ENCODE measurements at regions not wholly inside any gene's neighbourhood (a gene's known extent, or its start where the extent isn't known, plus 50 kb on each side); places are given as distances from the start of the nearest gene placed in this dataset.

DNA sequence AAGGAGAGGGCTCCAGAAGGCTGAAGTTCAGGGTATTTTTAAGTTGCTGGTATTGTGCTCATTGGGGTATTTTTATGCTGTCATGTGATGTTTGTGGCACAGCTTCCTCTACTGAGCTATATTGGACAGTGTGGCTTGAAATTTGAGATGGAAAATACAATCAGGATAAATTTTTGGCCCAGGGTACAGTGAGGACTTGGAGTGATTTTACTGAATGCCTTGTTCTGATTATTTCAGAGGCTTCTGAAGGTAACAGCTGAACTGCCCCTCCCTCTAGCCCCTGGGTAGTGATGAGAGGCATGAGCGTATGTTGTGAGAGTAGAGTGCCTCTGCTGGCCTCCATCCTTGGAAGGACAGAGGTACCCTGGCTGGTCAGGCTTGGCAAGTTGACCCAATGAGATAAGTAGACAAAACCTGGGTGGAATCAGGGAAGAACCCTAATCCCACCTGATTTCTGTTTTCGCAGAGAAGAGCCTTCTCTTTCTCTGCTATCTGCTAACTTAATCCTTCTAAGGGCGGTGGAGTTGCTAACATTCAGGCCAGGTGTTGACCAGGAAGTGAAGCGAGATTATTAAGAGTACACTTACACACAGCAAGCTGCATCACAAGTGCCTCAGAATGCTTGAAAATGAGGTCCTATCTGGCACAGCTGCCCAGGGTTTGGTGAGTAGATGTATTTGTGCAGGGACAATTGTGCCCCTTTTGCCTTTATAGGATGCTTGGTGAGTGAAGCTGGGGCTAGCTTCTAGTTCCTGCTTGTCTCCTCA lies 98.1 kb upstream of the CLSTN2 start:
- no peak overlapping the region for H3K9ac ChIP-seq (ENCODE audit: insufficient read length, low read depth)
- H3K4me1 ChIP-seq (ENCODE audit: insufficient read depth, insufficient read length) = peaks cover 5% of the 10 kb centered on the region
- H3K4me3 ChIP-seq (ENCODE audit: insufficient read length, low read depth) = no peak overlapping the region
- no peak for DNase-seq (ENCODE audit: low read depth, low spot score)
- peaks cover 4% of the 10 kb centered on the region for H3K27me3 ChIP-seq (ENCODE audit: insufficient read depth, insufficient read length)
- TF ChIP-seq SUZ12 (IDR thresholded peaks at IDR 0.05; ENCODE audit: extremely low read depth, insufficient read depth, insufficient read length) (no peak), ZNF274 (IDR thresholded peaks at IDR 0.05; ENCODE audit: low read depth, low read length) (no peak), YY1 (IDR thresholded peaks at IDR 0.05; ENCODE audit: insufficient read depth, insufficient read length) (no peak)
- no peaks in the 10 kb centered on the region for H3K9me3 ChIP-seq (ENCODE audit: insufficient read depth, low read length)
- H3K36me3 ChIP-seq (ENCODE audit: insufficient read depth, insufficient read length, low read length) = no peaks in the 10 kb centered on the region

DNA sequence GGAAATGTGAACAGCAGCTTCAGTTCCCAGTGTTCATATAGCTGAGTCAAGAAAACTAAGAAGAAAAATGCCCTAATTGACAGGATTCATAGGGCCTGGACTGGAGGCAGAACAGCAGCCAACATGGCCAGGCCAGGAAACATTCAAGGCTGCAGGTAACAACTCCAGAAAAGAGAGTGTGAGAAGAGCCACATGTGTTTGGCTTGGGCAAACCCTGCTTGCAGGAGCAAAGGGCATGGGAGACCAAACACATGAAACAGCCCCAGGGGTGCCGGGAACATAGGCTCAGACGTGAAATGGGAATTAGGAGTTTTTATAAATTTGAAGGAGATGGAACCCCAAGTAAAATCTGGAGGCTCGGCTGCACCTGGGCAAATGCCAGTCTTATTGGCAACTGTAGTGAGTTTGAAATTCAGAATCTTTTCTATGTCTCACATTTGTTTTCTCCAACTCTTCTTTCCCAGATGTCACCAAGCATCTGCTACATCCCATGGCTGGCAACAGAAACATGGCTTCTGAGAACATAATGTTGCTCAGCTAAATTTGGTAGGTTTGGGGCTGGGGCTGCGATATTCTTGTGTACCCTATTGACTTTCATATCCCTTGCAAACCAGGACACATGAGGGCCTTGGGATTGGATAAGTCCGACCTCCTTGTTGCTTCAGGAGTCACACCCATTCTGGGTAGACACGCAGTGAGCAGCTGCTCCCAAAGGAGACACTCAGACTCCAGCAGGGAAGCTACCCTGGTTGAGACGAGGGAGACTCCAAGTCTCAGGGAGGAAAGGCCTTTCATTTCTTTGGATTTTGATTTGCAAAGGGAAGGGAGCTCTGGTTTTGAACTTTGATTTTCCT lies 98.9 kb upstream of the CLSTN2 start:
- H3K9me3 ChIP-seq (ENCODE audit: insufficient read depth, low read length) = no peaks in the 10 kb centered on the region
- TF ChIP-seq SUZ12 (IDR thresholded peaks at IDR 0.05; ENCODE audit: extremely low read depth, insufficient read depth, insufficient read length) (no peak), ZNF274 (IDR thresholded peaks at IDR 0.05; ENCODE audit: low read depth, low read length) (no peak), YY1 (IDR thresholded peaks at IDR 0.05; ENCODE audit: insufficient read depth, insufficient read length) (no peak)
- H3K4me1 ChIP-seq (ENCODE audit: insufficient read depth, insufficient read length) = peaks cover 5% of the 10 kb centered on the region
- no peak overlapping the region for H3K9ac ChIP-seq (ENCODE audit: insufficient read length, low read depth)
- H3K4me3 ChIP-seq (ENCODE audit: insufficient read length, low read depth) = no peak overlapping the region
- no peaks in the 10 kb centered on the region for H3K36me3 ChIP-seq (ENCODE audit: insufficient read depth, insufficient read length, low read length)
- H3K27me3 ChIP-seq (ENCODE audit: insufficient read depth, insufficient read length) = peaks cover 4% of the 10 kb centered on the region
- no peak for DNase-seq (ENCODE audit: low read depth, low spot score)

DNA sequence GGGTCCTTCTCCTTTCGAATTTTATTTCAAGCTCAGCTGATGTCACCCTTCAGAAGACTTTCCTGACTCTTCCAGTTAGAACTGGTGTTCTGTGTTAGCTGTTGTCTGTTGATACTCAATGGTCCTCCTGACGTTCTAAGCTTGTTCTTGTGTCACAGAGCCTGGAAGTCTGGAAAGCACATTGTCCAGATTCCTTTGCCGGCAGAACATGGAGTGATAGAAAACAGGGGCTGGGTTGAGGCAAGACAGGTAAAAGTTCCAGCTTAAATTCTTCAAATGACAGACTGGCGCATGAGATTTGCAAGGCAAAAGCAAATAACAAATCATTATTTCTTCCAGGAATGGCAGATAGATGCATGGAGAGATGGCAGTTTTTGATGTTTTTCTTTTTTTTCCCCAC lies 102.0 kb upstream of the CLSTN2 start:
- Histone ChIP-seq H3K9me3 (ENCODE audit: insufficient read depth, low read length) (no peaks in the 10 kb centered on the region), H3K4me1 (ENCODE audit: insufficient read depth, insufficient read length) (no peaks in the 10 kb centered on the region), H3K4me3 (ENCODE audit: insufficient read length, low read depth) (no peak overlapping the region), H3K27me3 (ENCODE audit: insufficient read depth, insufficient read length) (peaks cover 4% of the 10 kb centered on the region), H3K9ac (ENCODE audit: insufficient read length, low read depth) (no peak overlapping the region), H3K36me3 (ENCODE audit: insufficient read depth, insufficient read length, low read length) (no peaks in the 10 kb centered on the region)
- TF ChIP-seq YY1 (IDR thresholded peaks at IDR 0.05; ENCODE audit: insufficient read depth, insufficient read length) (no peak), ZNF274 (IDR thresholded peaks at IDR 0.05; ENCODE audit: low read depth, low read length) (no peak), SUZ12 (IDR thresholded peaks at IDR 0.05; ENCODE audit: extremely low read depth, insufficient read depth, insufficient read length) (no peak)
- no peak for DNase-seq (ENCODE audit: low read depth, low spot score)

DNA sequence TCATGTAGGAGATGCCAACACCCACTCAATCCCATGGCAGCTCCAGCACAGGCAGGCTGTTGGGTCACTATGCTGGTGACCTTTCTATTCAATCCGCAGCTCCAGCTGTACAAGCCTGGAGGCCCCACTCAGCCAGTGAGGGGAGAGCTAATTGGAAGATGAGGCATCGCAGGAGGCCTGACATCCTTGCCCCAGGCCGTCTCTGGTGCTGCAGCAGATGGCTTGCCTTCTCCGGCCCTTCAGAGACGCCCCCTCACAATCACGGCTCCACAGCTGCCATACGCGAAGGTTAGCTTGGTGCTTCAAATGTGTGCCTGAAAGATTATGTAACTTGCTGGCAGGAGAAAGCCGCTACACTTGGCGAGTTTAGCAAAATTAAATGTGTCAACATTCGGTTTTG lies 104.2 kb upstream of the CLSTN2 start:
- Histone ChIP-seq H3K4me1 (ENCODE audit: insufficient read depth, insufficient read length) (no peaks in the 10 kb centered on the region), H3K4me3 (ENCODE audit: insufficient read length, low read depth) (no peak overlapping the region), H3K9ac (ENCODE audit: insufficient read length, low read depth) (no peak overlapping the region), H3K36me3 (ENCODE audit: insufficient read depth, insufficient read length, low read length) (no peaks in the 10 kb centered on the region), H3K9me3 (ENCODE audit: insufficient read depth, low read length) (no peaks in the 10 kb centered on the region), H3K27me3 (ENCODE audit: insufficient read depth, insufficient read length) (peaks cover 4% of the 10 kb centered on the region)
- no peak for DNase-seq (ENCODE audit: low read depth, low spot score)
- no peak for TF ChIP-seq YY1 (IDR thresholded peaks at IDR 0.05; ENCODE audit: insufficient read depth, insufficient read length)
- TF ChIP-seq SUZ12 (IDR thresholded peaks at IDR 0.05; ENCODE audit: extremely low read depth, insufficient read depth, insufficient read length) = no peak
- TF ChIP-seq ZNF274 (IDR thresholded peaks at IDR 0.05; ENCODE audit: low read depth, low read length) = no peak

DNA sequence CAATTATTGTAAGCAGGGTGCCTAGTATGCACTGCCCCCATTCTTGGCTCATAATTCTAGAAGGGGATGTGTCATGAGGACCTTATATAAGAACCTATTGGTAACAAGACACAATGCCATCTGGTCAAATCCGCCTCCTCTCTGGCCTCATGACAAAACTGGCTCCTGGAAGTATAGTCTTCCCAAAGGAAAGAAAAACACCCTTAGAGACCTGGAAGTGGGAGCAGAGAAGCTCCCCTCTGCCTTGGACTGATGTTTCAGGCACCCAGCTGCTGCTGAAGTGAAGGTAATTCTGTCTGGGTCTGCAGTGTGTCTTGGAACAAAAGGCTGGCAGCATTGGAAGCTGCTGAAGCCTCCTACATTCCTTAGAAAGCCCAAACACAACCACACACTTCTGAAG lies 107.2 kb upstream of the CLSTN2 start:
- Histone ChIP-seq H3K27me3 (ENCODE audit: insufficient read depth, insufficient read length) (peaks cover 4% of the 10 kb centered on the region), H3K9me3 (ENCODE audit: insufficient read depth, low read length) (no peaks in the 10 kb centered on the region), H3K4me1 (ENCODE audit: insufficient read depth, insufficient read length) (no peaks in the 10 kb centered on the region), H3K4me3 (ENCODE audit: insufficient read length, low read depth) (no peak overlapping the region), H3K9ac (ENCODE audit: insufficient read length, low read depth) (no peak overlapping the region), H3K36me3 (ENCODE audit: insufficient read depth, insufficient read length, low read length) (no peaks in the 10 kb centered on the region)
- no peak for TF ChIP-seq YY1 (IDR thresholded peaks at IDR 0.05; ENCODE audit: insufficient read depth, insufficient read length)
- TF ChIP-seq ZNF274 (IDR thresholded peaks at IDR 0.05; ENCODE audit: low read depth, low read length) = no peak
- TF ChIP-seq SUZ12 (IDR thresholded peaks at IDR 0.05; ENCODE audit: extremely low read depth, insufficient read depth, insufficient read length) = no peak
- no peak for DNase-seq (ENCODE audit: low read depth, low spot score)

DNA sequence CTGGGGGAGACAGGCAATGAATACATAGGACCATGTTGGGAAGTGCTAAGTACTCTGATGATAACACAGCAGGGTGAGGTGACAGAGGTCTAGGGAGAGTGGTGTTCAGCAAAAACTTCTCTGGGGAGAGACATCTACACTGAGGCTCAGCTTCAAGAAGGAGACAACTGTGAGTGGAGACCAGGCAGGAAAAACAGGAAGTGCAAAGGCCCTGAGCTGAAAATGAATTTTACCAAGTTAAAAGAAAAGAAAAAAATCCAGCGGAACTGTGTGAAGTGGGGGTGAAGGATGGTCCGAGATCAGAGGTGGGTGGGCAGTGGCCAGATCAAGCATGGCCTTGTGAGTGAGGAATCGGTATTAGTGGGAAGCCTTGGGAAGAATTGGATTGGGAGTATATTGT lies 110.1 kb upstream of the CLSTN2 start:
- H3K9ac ChIP-seq (ENCODE audit: insufficient read length, low read depth) = no peak overlapping the region
- no peaks in the 10 kb centered on the region for H3K27me3 ChIP-seq (ENCODE audit: insufficient read depth, insufficient read length)
- H3K36me3 ChIP-seq (ENCODE audit: insufficient read depth, insufficient read length, low read length) = no peaks in the 10 kb centered on the region
- no peak for TF ChIP-seq SUZ12 (IDR thresholded peaks at IDR 0.05; ENCODE audit: extremely low read depth, insufficient read depth, insufficient read length)
- no peak for TF ChIP-seq ZNF274 (IDR thresholded peaks at IDR 0.05; ENCODE audit: low read depth, low read length)
- TF ChIP-seq YY1 (IDR thresholded peaks at IDR 0.05; ENCODE audit: insufficient read depth, insufficient read length) = no peak
- no peaks in the 10 kb centered on the region for H3K9me3 ChIP-seq (ENCODE audit: insufficient read depth, low read length)
- H3K4me3 ChIP-seq (ENCODE audit: insufficient read length, low read depth) = no peak overlapping the region
- H3K4me1 ChIP-seq (ENCODE audit: insufficient read depth, insufficient read length) = no peaks in the 10 kb centered on the region
- no peak for DNase-seq (ENCODE audit: low read depth, low spot score)

DNA sequence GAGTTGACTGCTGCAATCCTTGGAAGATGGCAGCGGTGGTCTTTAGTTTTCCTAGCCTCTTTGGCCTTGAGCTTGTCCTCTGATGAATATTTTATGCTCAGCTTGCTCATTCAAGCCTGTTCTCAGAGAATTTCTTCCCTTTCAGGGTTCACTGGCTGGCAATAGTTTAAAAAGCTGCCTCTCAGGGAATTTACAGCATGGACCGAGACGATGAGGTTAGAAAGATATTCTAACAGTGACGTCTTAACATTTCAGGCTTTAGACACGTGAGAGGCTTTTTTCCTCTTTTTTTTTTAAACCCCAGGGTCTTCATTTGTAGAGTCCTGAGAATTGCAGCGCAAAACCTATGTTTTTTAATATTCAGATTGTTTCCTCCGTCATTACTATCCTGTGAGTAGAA lies 120.3 kb upstream of the CLSTN2 start:
- H3K27me3 ChIP-seq (ENCODE audit: insufficient read depth, insufficient read length) = no peaks in the 10 kb centered on the region
- DNase-seq (ENCODE audit: low read depth, low spot score) = no peak
- H3K36me3 ChIP-seq (ENCODE audit: insufficient read depth, insufficient read length, low read length) = no peaks in the 10 kb centered on the region
- no peak for TF ChIP-seq SUZ12 (IDR thresholded peaks at IDR 0.05; ENCODE audit: extremely low read depth, insufficient read depth, insufficient read length)
- TF ChIP-seq ZNF274 (IDR thresholded peaks at IDR 0.05; ENCODE audit: low read depth, low read length) = no peak
- no peak for TF ChIP-seq YY1 (IDR thresholded peaks at IDR 0.05; ENCODE audit: insufficient read depth, insufficient read length)
- H3K4me3 ChIP-seq (ENCODE audit: insufficient read length, low read depth) = no peak overlapping the region
- no peak overlapping the region for H3K9ac ChIP-seq (ENCODE audit: insufficient read length, low read depth)
- no peaks in the 10 kb centered on the region for H3K4me1 ChIP-seq (ENCODE audit: insufficient read depth, insufficient read length)
- no peaks in the 10 kb centered on the region for H3K9me3 ChIP-seq (ENCODE audit: insufficient read depth, low read length)

All from NT2/D1 (cell line).